ENCODE measurements at regions not wholly inside any gene's neighbourhood (a gene's known extent, or its start where the extent isn't known, plus 50 kb on each side); places are given as distances from the start of the nearest gene placed in this dataset.

- TF ChIP-seq CTCF (IDR thresholded peaks at IDR 0.05) (no peak), EP300 (IDR thresholded peaks at IDR 0.05; ENCODE audit: low read depth) (no peak), POLR2AphosphoS5 (IDR thresholded peaks at IDR 0.05) (no peak)
Observed at GRCh38 chr2:219830353-219830738, 202.9 kb downstream of the SLC4A3 start.

Measured in transverse colon (tissue), 4 donors.